NCI-H1092 treated with DMSO at 0.1 percent for 48 hours (cell line): ENCODE measurements at regions not wholly inside any gene's neighbourhood (a gene's known extent, or its start where the extent isn't known, plus 50 kb on each side); places are given as distances from the start of the nearest gene placed in this dataset.
A peak's percentile ranks its signal among the peaks of the same experiment; 100 is the strongest.
"Not testable (repeated sequence)": the region's sequence is repeated elsewhere in the genome, so short reads cannot be mapped to it uniquely, and the experiment has no call there.

ENCODE experiments used
- DNase-seq: peaks from one replicate; lab custom pipeline; 2025; lab: John Stamatoyannopoulos, UW

DNA sequence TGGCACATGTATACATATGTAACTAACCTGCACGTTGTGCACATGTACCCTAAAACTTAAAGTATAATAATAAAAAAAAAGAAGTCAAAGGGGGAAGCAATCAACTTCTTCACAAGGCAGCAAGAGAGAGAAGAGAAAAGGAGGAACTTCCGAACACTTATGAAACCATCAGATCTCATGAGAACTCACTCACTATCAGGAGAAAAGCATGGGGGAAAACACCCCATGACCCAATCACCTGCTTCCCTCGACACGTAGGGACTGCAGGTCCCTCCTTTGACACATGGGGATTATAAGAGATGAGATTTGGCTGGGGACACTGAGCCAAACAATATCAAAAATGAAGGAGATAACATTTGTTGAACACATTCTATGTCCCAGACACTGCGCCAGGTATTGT lies 94.8 kb upstream of the PHACTR1 start:
- DNase-seq: no peak

DNA sequence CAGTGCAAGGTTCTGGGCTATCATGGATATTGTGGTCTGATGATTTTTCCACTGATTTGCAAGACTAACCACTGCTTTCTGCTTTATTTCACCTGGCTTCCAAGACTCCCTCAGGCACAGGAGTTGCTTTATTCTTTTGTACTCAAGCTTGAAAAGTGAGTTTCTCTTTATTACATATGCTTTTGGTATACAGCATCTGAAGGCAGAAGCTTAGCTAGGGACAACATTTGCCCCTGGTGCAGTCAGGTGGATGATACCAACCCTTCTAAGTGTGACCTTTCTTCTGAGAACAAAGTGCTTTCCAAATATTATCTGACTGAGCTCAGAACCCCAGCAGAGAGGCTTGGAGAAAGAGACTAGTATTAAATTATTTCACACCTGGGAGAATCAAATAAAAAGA lies 94.0 kb upstream of the PHACTR1 start:
- DNase-seq: no peak

DNA sequence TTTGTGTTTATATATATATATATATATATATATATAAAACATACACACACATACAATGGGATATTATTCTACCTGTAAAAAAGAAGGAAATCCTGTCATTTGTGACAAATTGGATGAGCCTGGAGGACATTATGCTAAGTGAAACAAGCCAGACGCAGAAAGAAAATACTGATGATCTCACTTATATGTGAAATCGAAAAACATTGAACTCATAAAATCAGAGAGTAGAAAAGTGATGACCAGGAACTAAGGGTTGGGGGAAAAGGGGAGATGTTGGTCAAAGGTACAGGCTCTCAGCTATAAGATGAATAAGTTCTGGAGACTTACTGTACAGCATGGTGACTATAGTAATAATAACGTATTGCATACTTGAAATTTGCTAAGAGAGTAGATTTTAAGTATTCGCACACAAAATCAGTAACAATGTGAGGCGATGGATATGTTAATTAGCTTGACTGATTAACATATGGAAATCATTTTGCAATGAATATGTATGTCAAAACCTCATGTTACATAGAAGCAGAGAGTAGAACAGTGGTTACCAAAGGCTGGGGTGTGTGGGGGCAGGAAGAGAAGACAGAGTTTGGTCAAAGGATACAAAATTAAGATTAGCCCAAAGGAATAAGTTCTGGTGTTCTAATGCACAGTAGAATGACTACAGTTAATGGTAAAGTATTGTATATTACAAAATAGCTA lies 92.3 kb upstream of the PHACTR1 start:
- no peak for DNase-seq

DNA sequence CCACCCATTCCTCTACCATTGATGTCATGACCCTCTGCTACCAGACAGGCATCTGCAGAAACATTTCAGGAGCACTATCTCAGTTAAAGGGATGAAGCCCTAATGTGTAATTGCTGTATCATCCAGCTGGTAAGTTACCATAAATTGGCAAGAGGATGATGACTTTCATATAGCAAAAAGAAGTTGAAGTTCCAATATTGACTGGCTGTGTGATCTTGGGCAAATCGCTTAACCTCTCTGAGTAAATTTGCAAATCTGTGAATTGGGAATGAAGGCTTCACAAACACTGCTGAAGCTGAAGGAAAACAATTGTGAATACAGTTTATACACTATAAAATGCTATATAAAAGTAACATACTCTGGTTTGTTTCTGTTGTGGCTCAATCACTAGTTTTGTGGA lies 89.5 kb upstream of the PHACTR1 start:
- no peak for DNase-seq

DNA sequence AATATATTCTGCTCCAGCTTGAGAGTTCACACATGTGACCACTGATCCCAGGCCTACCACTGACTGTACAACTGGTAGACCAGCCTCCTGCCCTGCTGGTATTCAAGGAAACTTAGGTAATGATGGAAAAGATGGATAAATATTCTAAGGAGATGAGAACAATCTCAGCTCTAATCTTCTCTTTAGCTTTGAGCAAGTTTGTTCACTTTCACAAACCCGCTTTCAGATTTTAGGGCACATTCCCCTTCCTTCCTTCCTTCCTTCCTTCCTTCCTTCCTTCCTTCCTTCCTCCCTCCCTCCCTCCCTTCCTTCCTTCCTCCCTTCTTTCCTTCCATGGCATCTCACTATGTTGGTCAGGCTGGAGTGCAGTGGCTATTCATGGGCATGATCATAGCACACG lies 88.2 kb upstream of the PHACTR1 start:
- no peak for DNase-seq

DNA sequence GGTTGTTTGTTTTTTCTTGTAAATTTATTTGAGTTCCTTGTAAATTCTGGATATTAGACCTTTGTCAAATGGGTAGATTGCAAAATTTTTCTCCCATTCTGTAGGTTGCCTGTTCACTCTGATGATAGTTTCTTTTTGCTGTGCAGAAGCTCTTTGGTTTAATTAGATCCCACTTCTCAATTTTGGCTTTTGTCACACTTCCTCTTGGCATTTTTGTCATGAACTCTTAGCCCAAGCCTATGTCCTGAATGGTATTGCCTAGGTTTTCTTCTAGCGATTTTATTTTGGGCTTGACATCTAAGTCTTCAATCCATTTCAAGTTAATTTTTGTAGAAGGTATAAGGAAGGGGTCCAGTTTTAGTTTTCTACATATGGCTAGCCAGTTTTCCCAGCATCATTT lies 82.8 kb upstream of the PHACTR1 start:
- not testable (repeated sequence) for DNase-seq

DNA sequence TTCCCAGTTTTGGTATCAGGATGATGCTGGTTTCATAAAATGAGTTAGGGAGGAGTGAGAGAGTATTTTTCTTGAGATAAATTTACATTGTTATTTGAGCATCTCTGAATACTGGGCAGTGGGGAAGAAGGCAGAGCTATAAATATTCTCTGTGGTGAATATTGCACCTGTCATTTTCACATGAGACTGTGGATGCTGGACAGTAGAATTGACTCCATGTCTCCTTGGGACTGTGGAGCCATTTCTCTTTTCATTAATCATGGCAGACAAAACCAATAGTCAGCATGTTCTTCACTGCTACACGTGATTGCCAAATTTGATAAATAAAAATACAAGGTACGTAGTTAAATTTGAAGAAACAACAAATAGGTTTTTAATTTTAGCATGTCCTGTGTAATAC lies 81.2 kb upstream of the PHACTR1 start:
- no peak for DNase-seq

DNA sequence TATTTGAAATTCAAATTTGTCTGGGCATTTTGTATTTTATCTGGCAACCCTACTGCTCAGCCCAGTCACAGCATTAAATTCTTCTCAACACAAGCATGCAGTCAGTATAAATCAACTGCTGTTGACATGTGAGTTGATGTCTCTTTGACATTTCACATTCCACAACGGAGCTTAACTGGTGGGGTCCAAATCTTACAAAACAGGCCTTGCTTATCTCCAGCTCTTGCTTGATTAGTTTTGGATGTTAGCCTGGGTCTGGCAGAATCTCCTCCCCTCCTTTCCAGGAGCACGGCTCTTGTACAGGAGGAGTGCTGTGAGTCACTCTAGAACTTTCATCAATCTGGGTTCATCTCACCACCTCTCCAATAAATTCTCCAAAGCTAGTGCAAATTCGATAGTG lies 80.8 kb upstream of the PHACTR1 start:
- DNase-seq: no peak

DNA sequence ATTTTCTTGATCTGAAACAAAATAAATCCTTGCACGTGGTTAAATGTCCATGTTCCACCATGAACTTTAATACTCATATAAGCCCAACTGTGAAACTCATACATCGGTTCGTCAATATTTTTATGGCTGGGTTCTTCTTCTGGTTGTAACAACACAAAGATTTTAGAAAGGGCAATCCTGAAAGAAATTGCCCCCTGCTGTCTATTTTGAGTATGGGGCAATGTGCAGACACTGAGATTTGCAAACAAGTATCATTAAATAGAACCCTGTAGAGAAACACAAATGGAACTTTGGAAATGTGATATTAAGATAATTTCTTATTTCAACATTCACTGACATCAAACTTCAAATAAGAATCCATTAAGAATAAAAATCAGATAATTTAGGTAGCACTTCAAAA lies 80.2 kb upstream of the PHACTR1 start:
- no peak for DNase-seq

DNA sequence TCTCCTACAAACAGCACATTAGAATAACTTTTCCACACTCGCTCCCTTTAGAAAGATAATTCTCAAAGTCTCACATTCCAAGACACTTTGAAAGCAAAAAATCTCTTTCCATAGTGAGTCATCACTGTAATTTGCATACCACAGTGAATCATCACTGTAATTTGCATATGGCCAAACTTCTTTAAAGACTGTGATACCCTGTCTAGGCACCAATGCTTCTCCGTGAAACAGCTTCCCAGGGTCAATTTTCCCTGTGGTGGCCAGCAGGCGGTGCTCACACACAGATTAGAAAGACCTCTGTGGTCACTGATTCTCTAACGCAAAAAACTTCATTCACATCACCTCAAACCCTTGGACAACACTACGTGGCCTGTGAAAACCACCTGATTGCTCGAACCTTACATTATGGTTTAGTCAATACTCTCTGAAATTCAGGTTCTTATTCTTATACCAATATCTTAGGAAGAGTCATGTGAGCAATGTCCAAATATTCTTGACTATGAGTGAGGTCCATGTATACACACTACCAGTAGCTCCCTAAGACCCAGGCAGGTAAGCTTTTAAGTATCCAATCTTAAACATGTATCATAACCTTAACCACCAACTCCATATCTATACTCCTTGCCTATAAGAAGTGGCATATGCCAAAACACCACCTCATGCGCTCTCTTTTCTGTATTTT lies 78.5 kb upstream of the PHACTR1 start:
- peak; percentile 35 for DNase-seq

DNA sequence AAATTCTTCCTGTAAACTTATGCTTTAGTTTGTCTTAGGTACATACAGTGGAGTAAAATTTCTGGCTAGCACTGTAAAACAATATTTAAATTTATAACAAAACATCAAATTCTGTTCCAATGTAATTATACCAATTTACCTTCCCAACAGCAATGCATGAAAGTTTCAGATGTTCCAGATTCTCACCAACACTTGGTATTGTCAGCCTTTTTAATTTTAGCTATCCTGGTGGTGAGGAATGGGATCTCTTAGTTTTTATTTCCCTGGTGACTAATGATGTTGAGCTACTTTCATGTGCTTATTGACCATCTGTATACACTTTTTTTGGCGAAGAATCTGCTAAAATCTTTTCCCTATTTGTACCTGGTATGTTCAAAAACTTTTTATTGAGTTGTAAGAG lies 76.1 kb upstream of the PHACTR1 start:
- DNase-seq: no peak

DNA sequence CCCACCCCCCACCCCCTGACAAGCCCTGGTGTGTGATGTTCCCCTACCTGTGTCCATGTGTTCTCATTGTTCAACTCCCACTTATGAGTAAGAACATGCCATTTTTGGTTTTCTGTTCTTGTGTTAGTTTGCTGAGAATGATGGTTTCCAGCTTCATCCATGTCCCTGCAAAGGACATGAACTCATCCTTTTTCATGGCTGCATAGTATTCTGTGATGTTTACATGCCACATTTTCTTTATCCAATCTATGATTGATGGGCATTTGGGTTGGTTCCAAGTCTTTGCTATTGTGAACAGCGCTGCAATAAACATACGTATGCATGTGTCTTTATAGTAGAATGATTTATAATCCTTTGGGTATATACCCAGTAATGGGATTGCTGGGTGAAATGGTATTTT lies 74.8 kb upstream of the PHACTR1 start:
- not testable (repeated sequence) for DNase-seq

DNA sequence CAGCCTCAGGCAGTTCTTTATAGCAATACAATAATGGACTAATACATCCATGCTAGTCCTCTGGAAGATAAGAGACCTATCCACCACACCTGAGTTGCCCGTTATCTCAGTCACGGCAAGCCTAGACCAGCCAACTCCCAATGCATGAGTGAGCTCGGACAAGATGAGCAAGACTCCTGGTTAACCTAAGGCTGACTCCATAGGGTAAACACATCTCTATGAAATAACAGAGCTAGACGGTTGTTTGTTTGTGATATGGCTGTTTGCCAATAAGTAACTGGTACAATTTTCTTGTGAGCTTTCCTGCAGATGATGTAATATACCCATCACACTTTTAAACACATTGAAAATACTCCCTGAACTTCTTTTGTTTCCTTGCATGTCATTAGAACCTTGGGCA lies 70.6 kb upstream of the PHACTR1 start:
- DNase-seq: no peak

DNA sequence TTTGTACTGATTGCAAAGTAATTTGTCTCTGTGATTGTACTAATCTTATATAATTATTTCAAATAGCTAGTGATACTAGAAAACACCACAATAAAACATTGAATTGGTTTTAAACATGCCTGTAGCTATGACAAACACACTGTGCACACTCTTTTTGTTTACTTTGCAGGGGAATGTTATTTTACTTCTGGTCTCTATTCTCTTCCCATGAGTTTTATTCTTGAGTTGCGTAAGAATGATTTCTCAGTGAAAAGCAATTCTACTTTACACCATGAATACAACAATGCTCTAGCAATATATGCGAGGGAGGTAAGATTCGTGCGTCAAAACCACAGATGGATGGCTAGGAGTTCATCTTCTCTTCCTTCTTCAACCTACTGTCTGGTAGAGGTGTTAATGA lies 68.4 kb upstream of the PHACTR1 start:
- no peak for DNase-seq

DNA sequence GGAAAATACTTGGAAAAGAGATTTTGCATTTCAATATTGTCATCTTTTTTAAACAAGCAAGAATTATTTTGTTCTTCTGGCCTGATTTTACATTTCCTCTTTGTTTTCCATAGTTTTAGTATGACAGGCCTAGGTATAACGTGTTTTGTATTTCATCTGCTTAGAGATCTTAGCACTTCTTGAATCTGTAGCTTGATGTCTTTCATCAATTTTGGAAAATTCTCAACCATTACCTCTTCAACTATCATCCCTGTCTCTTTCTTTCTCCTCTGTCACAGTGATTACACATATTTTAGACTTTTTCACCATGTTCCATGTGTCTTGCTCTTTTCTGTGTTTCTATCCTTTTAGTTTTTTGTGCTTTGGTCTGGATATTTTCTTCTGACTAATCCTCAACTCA lies 67.2 kb upstream of the PHACTR1 start:
- DNase-seq: no peak

DNA sequence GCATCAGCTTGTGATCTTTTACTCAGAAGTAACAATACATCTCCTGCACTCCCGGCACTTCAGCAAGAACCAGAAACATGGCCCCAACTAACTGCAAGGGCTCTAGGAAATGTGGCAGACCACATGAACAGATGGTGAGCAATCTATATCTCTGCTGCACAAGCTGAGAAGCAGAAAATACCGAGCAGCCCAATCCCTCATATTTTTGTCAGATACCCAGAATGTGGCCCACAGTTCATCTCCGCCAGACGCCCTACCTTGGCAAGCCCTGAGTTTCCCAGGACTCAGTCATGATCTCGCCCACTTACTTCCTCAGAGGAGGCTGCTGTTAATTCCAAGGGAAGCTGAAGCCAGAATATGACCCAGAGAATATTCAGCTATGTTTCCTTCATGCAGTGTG lies 63.1 kb upstream of the PHACTR1 start:
- no peak for DNase-seq

DNA sequence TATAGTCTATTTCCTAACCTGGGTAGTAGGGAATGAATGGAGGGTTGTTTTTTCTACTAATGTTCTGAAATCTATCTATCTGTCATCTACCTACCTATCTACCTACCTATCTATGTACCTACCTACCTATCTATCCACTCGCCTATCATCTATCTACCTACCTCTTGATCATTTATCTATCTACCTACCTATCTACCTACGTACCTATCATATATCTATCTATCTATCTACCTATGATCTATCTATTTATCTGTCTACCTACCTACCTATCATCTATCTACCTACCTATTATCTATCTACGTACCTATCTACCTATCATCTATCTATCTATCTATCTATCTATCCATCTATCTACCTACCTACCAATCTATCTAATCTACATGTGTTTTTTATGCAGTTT lies 62.5 kb upstream of the PHACTR1 start:
- DNase-seq: no peak

DNA sequence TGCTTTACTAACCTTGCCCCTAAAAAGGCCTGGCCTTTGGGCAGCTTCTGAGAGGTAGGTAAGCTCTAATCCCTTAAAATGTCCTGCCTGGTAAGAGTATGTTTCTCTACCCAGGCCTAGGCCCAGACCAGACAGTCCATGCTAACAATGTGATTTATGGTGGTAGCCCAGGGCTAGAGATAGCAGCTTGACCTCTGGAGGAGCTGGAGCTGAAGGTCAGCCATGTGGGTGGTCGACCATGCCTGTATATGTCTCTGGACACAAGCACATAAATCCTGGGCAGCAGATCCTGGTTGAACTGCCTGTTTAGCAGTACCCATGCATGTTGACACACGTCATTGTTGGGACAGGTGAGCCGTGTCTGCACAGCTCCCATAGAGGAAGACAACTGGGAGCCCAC lies 62.1 kb upstream of the PHACTR1 start:
- DNase-seq: no peak

DNA sequence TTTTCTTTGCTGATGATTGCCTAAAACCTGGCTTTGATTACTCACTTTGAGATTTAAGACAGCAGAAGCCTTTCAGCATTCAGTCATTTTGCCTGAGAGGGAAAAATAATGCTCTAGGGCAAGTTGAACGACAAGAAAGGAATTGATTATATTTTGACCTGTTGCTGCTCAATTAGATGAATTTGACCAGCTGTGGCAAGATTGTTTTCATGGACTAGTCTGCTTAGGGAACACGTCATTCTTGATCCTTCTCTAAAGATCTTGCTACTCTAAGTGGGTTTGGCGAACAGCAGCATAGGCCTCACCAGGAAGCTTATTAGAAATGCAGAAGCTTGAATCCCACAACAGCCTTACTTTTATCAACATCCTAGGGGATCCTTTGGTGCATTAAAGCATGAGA lies 59.7 kb upstream of the PHACTR1 start:
- no peak for DNase-seq

DNA sequence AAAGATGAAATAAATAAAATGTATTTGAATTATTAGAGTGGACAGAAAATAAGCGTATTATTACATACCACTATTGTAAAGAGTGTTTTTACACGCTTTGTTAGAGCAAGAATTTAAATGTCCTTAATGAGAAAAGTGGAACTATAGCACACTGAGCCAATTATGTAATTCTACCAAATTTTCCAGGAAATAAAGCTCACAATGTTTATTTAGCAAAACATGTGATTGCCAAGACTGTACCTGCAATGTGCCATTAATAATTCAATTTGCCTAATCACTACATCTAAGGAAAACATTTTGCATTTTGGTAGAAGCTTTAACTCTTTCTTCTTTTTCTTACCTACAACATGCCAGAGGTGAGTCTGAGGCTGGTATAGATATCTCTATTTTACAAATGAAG lies 58.7 kb upstream of the PHACTR1 start:
- DNase-seq: no peak

DNA sequence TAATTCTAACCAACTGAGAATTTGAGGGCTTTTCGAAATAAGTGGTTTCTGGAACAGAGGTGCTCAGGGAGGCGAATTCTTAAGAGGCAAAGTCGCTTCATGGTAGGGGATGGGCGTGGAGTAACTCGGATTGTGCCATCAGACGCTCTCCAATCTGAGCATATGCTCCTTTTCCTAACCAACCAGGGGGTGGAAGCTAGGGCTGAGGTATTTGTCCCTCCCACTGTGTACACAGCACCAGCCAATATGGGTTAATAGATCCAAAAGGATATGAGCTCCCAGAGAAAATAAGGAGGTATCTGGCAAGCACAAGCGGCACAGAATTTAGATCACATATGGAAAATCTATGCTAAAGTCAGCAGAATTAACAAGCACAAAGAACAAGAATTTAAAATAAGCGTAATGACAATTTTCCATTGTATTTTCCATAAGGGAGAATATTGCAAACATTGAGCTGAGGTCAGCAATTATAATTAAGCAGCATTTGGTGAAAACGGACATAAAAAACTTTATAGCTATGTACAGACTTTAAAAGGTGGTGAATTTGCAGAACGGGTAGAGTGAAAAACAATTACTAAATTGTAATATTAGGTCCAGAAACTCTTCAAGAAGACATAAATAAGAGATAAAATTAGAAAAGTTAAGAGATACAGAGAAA lies 55.0 kb upstream of the PHACTR1 start:
- DNase-seq: no peak
